WI38 (cell line): ENCODE measurements at regions not wholly inside any gene's neighbourhood (a gene's known extent, or its start where the extent isn't known, plus 50 kb on each side); places are given as distances from the start of the nearest gene placed in this dataset.

Experiments
- H3K4me3 ChIP-seq: 2 replicates; pipeline ENCODE4 v1.5.1; 2011; ENCODE audit warnings: low read depth, mild to moderate bottlenecking, control low read depth, low read length
- CTCF ChIP-seq: IDR thresholded peaks from 2 replicates; pipeline ENCODE4 v1.5.1; 2012; ENCODE audit warnings: low read depth, mild to moderate bottlenecking, control low read depth, low read length

- no peak overlapping the region for H3K4me3 ChIP-seq
- no peak for TF ChIP-seq CTCF
Observed at GRCh38 chr2:64860276-64860885, 128.8 kb upstream of the SLC1A4 start.

DNA sequence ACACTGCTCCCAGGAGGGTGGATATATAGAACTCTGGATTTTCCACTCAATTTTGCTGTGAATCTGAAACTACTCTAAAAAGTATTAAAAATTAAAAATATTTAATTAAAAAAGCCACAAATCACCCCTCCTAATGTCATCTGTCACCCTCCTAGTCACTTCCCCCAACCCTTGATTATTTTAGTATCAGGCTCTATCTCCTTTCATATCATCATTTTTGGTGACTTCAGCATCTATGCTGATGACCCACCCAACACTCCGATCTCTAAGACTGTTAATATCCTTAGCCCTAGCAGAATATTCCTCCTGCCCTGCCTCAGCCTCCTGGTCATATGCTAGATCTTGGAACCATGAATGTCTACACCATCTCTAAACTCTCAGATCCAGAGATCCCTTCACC is 128.3 kb upstream of the SLC1A4 start:
- H3K4me3 ChIP-seq = no peak overlapping the region
- TF ChIP-seq CTCF = no peak

DNA sequence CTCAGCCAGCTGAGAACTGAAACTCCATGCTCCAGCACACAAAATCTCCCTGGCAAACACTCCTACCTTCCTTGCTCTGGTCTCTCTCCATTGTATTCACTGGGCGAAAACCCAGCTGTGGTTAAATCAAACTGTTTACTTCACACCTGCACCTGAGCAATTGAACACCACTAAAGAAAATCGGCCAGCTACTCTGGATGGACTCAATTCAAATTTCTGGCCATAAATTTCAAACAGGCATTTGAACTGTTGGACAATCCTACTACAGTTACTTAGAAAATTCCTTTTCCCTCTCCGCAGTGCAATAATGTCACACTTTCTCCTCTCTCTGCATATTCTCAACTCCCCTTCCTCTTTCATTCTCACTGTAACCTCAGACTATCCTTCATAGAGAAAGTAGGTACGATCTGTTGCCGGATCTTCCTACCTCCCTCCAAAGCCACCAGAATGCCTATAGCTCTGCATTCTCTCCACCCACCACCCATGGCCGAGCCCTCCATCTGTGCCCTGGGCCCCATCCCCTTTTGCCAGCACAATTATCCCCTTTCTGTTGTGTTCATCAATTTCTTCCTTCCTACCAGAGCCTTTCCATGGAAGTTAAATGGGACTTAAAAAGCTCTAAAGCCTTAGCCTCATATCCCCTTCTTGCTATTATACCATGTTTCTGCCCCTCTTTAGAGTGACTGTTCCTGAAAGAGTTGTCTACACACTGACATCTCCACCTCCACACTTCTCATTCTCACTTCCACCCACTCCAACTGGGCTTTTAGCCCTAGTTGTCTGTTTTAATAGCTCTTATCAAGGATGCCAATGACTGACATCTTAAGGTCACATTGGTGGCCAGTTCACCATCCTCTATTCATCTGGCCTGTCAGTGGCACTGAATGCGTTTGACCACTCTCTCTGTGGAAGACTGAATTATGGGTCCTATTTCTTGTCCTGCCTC is 127.5 kb upstream of the SLC1A4 start:
- H3K4me3 ChIP-seq = no peak overlapping the region

GRCh38 chr2:64862623-64863022 is 126.6 kb upstream of the SLC1A4 start:
- no peak for TF ChIP-seq CTCF
- H3K4me3 ChIP-seq = no peak overlapping the region

More for the DNA sequence above, 127.5 kb upstream of the SLC1A4 start:
- TF ChIP-seq CTCF = no peak

GRCh38 chr2:64863097-64863820 is 125.9 kb upstream of the SLC1A4 start:
- H3K4me3 ChIP-seq = no peak overlapping the region
- no peak for TF ChIP-seq CTCF

- TF ChIP-seq CTCF = no peak
- peak overlapping the region; percentile 59 for H3K4me3 ChIP-seq
Observed at GRCh38 chr2:64865073-64865830, 123.9 kb upstream of the SLC1A4 start.
